Breast epithelium (tissue), 3 donors: ENCODE measurements at regions not wholly inside any gene's neighbourhood (a gene's known extent, or its start where the extent isn't known, plus 50 kb on each side); places are given as distances from the start of the nearest gene placed in this dataset.

Experiments
- CTCF ChIP-seq, 3 donors: fragments of 450-650 bp; IDR thresholded peaks; one replicate each; pipeline ENCODE4 v1.5.1; 2016 to 2017; ENCODE audit warnings: antibody characterized with exemption in 3 of 3, mild to moderate bottlenecking in 3 of 3, moderate library complexity in 3 of 3
- POLR2A ChIP-seq: fragments of 450-650 bp; IDR thresholded peaks from one replicate; pipeline ENCODE4 v1.6.1; 2016; ENCODE audit warnings: antibody characterized with exemption, mild to moderate bottlenecking, moderate library complexity
- POLR2AphosphoS5 ChIP-seq, 3 donors: sonication (generic); formaldehyde crosslinking; IDR thresholded peaks; one replicate each; pipeline ENCODE4 v1.6.1; 2017; ENCODE audit warnings: antibody characterized with exemption in 3 of 3

GRCh38 chr1:244957122-244957521, 92.8 kb upstream of the HNRNPU start:
- no peak for TF ChIP-seq POLR2AphosphoS5 (IDR thresholded peaks at IDR 0.05)
- TF ChIP-seq CTCF (IDR thresholded peaks at IDR 0.05) = no peak
- TF ChIP-seq POLR2A = no peak
